T-cell (primary cell): ENCODE measurements at regions not wholly inside any gene's neighbourhood (a gene's known extent, or its start where the extent isn't known, plus 50 kb on each side); places are given as distances from the start of the nearest gene placed in this dataset.

ENCODE experiments used
- ATAC-seq, 4 experiments: fragments of 200-7000 bp in 3 of 4; fragments of 150-1000 bp in 1 of 4; cut with Tn5 transposase; replicated peaks in 1 of 4; 1 replicate in 3 of 4; 2 replicates in 1 of 4; pipeline ENCODE4 v1.10.0; 2021; ENCODE audit warnings: moderate library complexity in 3 of 4, mild to moderate bottlenecking in 2 of 4, moderate number of reproducible peaks in 1 of 4
- CTCF ChIA-PET, 2 donors: fragments of 300-600 bp; sonication (Branson Sonifier 250); formaldehyde crosslinking; loops; one replicate each; lab custom pipeline; 2022; ENCODE audit warnings: antibody characterized with exemption in 2 of 2; lab: Charles Lee
- POLR2A ChIA-PET, 2 donors: fragments of 300-600 bp; sonication (Branson Sonifier 250); formaldehyde crosslinking; loops; one replicate each; lab custom pipeline; 2022; ENCODE audit warnings: antibody characterized with exemption in 2 of 2; lab: Charles Lee
- DNase-seq, 35 experiments: peaks; one replicate each; pipeline versions ENCODE4 v3.0.0 to v3.0.0-alpha.2; 2013 to 2023
- H3K27ac ChIP-seq: one replicate; pipeline ENCODE4 v1.5.1; 2013; ENCODE audit warnings: low read length
- H3K27me3 ChIP-seq, 2 experiments: replicated peaks in 1 of 2; 1 replicate in 1 of 2; 2 replicates in 1 of 2; pipeline versions ENCODE4 v1.6.1 to v1.7.0; 2013; ENCODE audit warnings: low read length in 1 of 2, mixed read lengths in 1 of 2; ENCODE audit not compliant: control insufficient read depth in 2 of 2, insufficient read depth in 2 of 2; ENCODE audit errors: extremely low read depth in 1 of 2
- H3K36me3 ChIP-seq, 2 donors: 1 replicate in 1 of 2; 2 replicates in 1 of 2; pipeline versions ENCODE4 v1.6.1 to v1.7.0; 2013; ENCODE audit warnings: low read length in 1 of 2; ENCODE audit not compliant: control insufficient read depth in 2 of 2, insufficient read depth in 1 of 2; ENCODE audit errors: extremely low read depth in 1 of 2
- H3K4me1 ChIP-seq, 2 experiments: 1 replicate in 1 of 2; 2 replicates in 1 of 2; pipeline versions ENCODE4 v1.6.1 to v1.7.0; 2013; ENCODE audit warnings: low read length in 2 of 2, mixed read lengths in 1 of 2; ENCODE audit not compliant: insufficient read depth in 2 of 2, control insufficient read depth in 1 of 2; ENCODE audit errors: extremely low read depth in 1 of 2
- H3K4me3 ChIP-seq, 2 donors: 1 replicate in 1 of 2; 2 replicates in 1 of 2; pipeline versions ENCODE4 v1.5.1 to v1.7.0; 2013; ENCODE audit warnings: mild to moderate bottlenecking in 2 of 2, low read length in 1 of 2, moderate library complexity in 1 of 2; ENCODE audit not compliant: control insufficient read depth in 1 of 2; ENCODE audit errors: extremely low read depth in 1 of 2
- H3K9me3 ChIP-seq: 2 replicates; pipeline ENCODE4 v1.7.0; 2013
- H3K27ac Mint-ChIP-seq, 2 donors: one replicate each; pipeline ENCODE4 v1.8.0; 2020 to 2021; ENCODE audit warnings: mild to moderate bottlenecking in 2 of 2, mixed read lengths in 2 of 2
- H3K27me3 Mint-ChIP-seq, 2 donors: one replicate each; pipeline ENCODE4 v1.8.0; 2021 to 2022; ENCODE audit warnings: mixed read lengths in 2 of 2
- H3K36me3 Mint-ChIP-seq: one replicate; pipeline ENCODE4 v1.8.0; 2021; ENCODE audit warnings: mixed read lengths
- H3K4me1 Mint-ChIP-seq, 3 donors: one replicate each; pipeline ENCODE4 v1.8.0; 2020 to 2022; ENCODE audit warnings: mixed read lengths in 3 of 3, mild to moderate bottlenecking in 1 of 3
- H3K4me3 Mint-ChIP-seq, 3 donors: one replicate each; pipeline ENCODE4 v1.8.0; 2020 to 2022; ENCODE audit warnings: mild to moderate bottlenecking in 3 of 3, mixed read lengths in 3 of 3, moderate library complexity in 3 of 3
- H3K9me3 Mint-ChIP-seq, 3 donors: one replicate each; pipeline ENCODE4 v1.8.0; 2020 to 2022; ENCODE audit warnings: mixed read lengths in 3 of 3
- WGBS: methylation state at CpG from one replicate; pipeline ENCODE4 v1.1.5; 2013; ENCODE audit warnings: missing lambda C conversion rate; ENCODE audit not compliant: insufficient coverage; 5-methylcytosine and 5-hydroxymethylcytosine counted together

- no peak for ATAC-seq
- ChIA-PET POLR2A (no interaction called here), CTCF (no interaction called here)
Observed at GRCh38 chr2:122859260-122859659, 1103.8 kb downstream of the TSN start.

GRCh38 chr2:122863532-122863931, 1108.1 kb downstream of the TSN start:
- H3K4me3 ChIP-seq, result no peak overlapping the region
- ATAC-seq, result no peak
- CTCF ChIA-PET, result no interaction called here

More at GRCh38 chr2:122859260-122859659, 1103.8 kb downstream of the TSN start:
- Mint-ChIP-seq H3K36me3 (no peaks in the 10 kb centered on the region), H3K4me3 (no peak overlapping the region), H3K9me3 (peaks cover 10 to 13% (median 11%) of the 10 kb centered on the region in 3 donors), H3K4me1 (no peaks in the 10 kb centered on the region), H3K27ac (no peak overlapping the region), H3K27me3 (no peaks in the 10 kb centered on the region)
- no peak for DNase-seq
- no peak overlapping the region for H3K4me3 ChIP-seq
- no peak overlapping the region for H3K27ac ChIP-seq
- no peaks in the 10 kb centered on the region for H3K4me1 ChIP-seq
- H3K36me3 ChIP-seq, result no peaks in the 10 kb centered on the region
- H3K27me3 ChIP-seq, result no peaks in the 10 kb centered on the region
- H3K9me3 ChIP-seq, result no peaks in the 10 kb centered on the region
- WGBS, result 94% methylated on average over 9 of the region's 9 CpGs

GRCh38 chr2:122864728-122865127, 1109.3 kb downstream of the TSN start:
- no peak overlapping the region for H3K27ac Mint-ChIP-seq
- H3K36me3 Mint-ChIP-seq, result no peaks in the 10 kb centered on the region
- WGBS, result 66% methylated on average over 2 of the region's 3 CpGs

More at GRCh38 chr2:122863532-122863931, 1108.1 kb downstream of the TSN start:
- Histone ChIP-seq H3K27me3 (no peaks in the 10 kb centered on the region), H3K4me1 (no peaks in the 10 kb centered on the region), H3K36me3 (no peaks in the 10 kb centered on the region), H3K9me3 (no peaks in the 10 kb centered on the region), H3K27ac (no peak overlapping the region)
- 100% methylated on average over 2 of the region's 3 CpGs for WGBS
- Mint-ChIP-seq H3K27me3 (no peaks in the 10 kb centered on the region), H3K27ac (no peak overlapping the region), H3K4me1 (no peaks in the 10 kb centered on the region), H3K36me3 (no peaks in the 10 kb centered on the region), H3K4me3 (no peak overlapping the region), H3K9me3 (peaks cover 12 to 17% (median 15%) of the 10 kb centered on the region in 3 donors)
- POLR2A ChIA-PET, result no interaction called here
- no peak for DNase-seq

DNA sequence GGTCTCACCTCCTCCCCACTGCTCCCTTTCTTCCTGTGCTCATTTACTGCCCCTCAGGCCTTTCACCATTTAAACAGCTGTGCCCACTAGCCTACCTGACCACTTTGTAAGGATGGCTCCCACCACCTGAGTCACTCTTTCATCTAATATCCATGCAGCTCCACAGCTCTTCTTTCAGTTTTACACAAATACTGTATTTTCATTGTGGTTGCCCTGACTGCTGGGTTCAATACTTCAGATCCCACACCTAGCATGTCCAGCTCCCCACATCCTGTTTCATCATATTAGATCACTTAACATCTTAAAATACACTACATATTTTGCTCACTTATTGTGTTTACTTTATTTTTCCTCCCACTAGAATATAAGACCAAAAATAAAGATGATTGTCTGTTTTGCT, 1110.6 kb downstream of the TSN start:
- ATAC-seq, result no peak
- no peaks in the 10 kb centered on the region for H3K27me3 Mint-ChIP-seq
- POLR2A ChIA-PET, result no interaction called here

More at GRCh38 chr2:122864728-122865127, 1109.3 kb downstream of the TSN start:
- Mint-ChIP-seq H3K27me3 (no peaks in the 10 kb centered on the region), H3K4me1 (no peaks in the 10 kb centered on the region), H3K9me3 (peaks cover 10 to 12% (median 11%) of the 10 kb centered on the region in 3 donors), H3K4me3 (no peak overlapping the region)
- ATAC-seq (no peak), DNase-seq (no peak)
- Histone ChIP-seq H3K27ac (no peak overlapping the region), H3K9me3 (no peaks in the 10 kb centered on the region), H3K27me3 (no peaks in the 10 kb centered on the region), H3K36me3 (no peaks in the 10 kb centered on the region), H3K4me1 (no peaks in the 10 kb centered on the region), H3K4me3 (no peak overlapping the region)
- ChIA-PET CTCF (no interaction called here), POLR2A (no interaction called here)

GRCh38 chr2:122867941-122868340, 1112.5 kb downstream of the TSN start:
- Mint-ChIP-seq H3K27ac (no peak overlapping the region), H3K36me3 (no peaks in the 10 kb centered on the region), H3K4me1 (no peaks in the 10 kb centered on the region), H3K27me3 (no peaks in the 10 kb centered on the region), H3K9me3 (peaks cover 9 to 14% (median 10%) of the 10 kb centered on the region in 3 donors), H3K4me3 (no peak overlapping the region)
- Histone ChIP-seq H3K27ac (no peak overlapping the region), H3K27me3 (no peaks in the 10 kb centered on the region), H3K36me3 (no peaks in the 10 kb centered on the region), H3K4me1 (no peaks in the 10 kb centered on the region), H3K4me3 (no peak overlapping the region), H3K9me3 (no peaks in the 10 kb centered on the region)
- ChIA-PET CTCF (no interaction called here), POLR2A (no interaction called here)
- WGBS, result no CpG with 5 or more reads among the region's 3 CpGs
- ATAC-seq (no peak), DNase-seq (no peak)

More for the DNA sequence above, 1110.6 kb downstream of the TSN start:
- Histone ChIP-seq H3K4me1 (no peaks in the 10 kb centered on the region), H3K27ac (no peak overlapping the region), H3K27me3 (no peaks in the 10 kb centered on the region), H3K9me3 (no peaks in the 10 kb centered on the region), H3K4me3 (no peak overlapping the region), H3K36me3 (no peaks in the 10 kb centered on the region)
- H3K4me3 Mint-ChIP-seq, result no peak overlapping the region
- H3K4me1 Mint-ChIP-seq, result no peaks in the 10 kb centered on the region
- no peaks in the 10 kb centered on the region for H3K36me3 Mint-ChIP-seq
- H3K27ac Mint-ChIP-seq, result no peak overlapping the region
- H3K9me3 Mint-ChIP-seq, result peaks cover 10 to 14% (median 12%) of the 10 kb centered on the region in 3 donors
- DNase-seq, result no peak
- CTCF ChIA-PET, result no interaction called here

- Mint-ChIP-seq H3K27me3 (no peaks in the 10 kb centered on the region), H3K4me3 (no peak overlapping the region), H3K4me1 (no peaks in the 10 kb centered on the region), H3K36me3 (no peaks in the 10 kb centered on the region), H3K27ac (no peak overlapping the region), H3K9me3 (peaks cover 9 to 14% (median 10%) of the 10 kb centered on the region in 3 donors)
- H3K4me1 ChIP-seq, result no peaks in the 10 kb centered on the region
- WGBS, result 80% methylated on average over 3 of the region's 6 CpGs
- DNase-seq (no peak), ATAC-seq (no peak)
- no peaks in the 10 kb centered on the region for H3K9me3 ChIP-seq
- CTCF ChIA-PET, result no interaction called here
- H3K27me3 ChIP-seq, result no peaks in the 10 kb centered on the region
- no peak overlapping the region for H3K27ac ChIP-seq
- H3K4me3 ChIP-seq, result no peak overlapping the region
- POLR2A ChIA-PET, result no interaction called here
- H3K36me3 ChIP-seq, result no peaks in the 10 kb centered on the region
Observed at GRCh38 chr2:122868646-122869275, 1113.3 kb downstream of the TSN start.

DNA sequence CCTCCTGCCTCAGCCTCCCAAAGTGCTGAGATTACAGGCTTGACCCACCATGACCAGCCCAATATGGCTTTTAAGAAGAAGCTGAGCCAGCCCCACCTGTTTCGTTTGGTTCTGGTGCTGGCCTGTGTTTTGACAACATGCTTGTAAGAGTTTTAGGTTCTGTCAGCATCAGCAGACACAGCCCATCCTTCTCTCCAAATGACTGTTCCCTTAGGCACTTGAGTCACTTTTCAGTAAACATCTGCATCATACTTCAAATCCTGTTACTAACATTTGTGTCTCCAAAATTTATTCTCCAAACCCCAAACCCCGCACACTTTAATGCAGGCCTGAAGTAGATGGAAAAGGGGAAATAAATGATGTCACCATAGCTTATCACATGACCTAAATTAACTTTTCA, 1118.5 kb downstream of the TSN start:
- Histone ChIP-seq H3K4me3 (no peak overlapping the region), H3K9me3 (no peaks in the 10 kb centered on the region), H3K4me1 (no peaks in the 10 kb centered on the region), H3K27me3 (no peaks in the 10 kb centered on the region), H3K36me3 (no peaks in the 10 kb centered on the region), H3K27ac (no peak overlapping the region)
- ChIA-PET POLR2A (no interaction called here), CTCF (no interaction called here)
- DNase-seq (no peak), ATAC-seq (no peak)
- no peaks in the 10 kb centered on the region for H3K27me3 Mint-ChIP-seq
- WGBS, result no CpG with 5 or more reads among the region's 2 CpGs
- H3K9me3 Mint-ChIP-seq, result peaks cover 3 to 12% (median 7%) of the 10 kb centered on the region in 3 donors
- no peaks in the 10 kb centered on the region for H3K36me3 Mint-ChIP-seq
- H3K4me1 Mint-ChIP-seq, result no peaks in the 10 kb centered on the region
- H3K27ac Mint-ChIP-seq, result no peak overlapping the region
- H3K4me3 Mint-ChIP-seq, result no peak overlapping the region
